GM12878 (cell line): ENCODE measurements at regions not wholly inside any gene's neighbourhood (a gene's known extent, or its start where the extent isn't known, plus 50 kb on each side); places are given as distances from the start of the nearest gene placed in this dataset.

Experiments
- CTCF ChIP-seq, 3 experiments: IDR thresholded peaks in 2 of 3; conservative IDR thresholded peaks in 1 of 3; 2 replicates each; pipeline ENCODE4 v1.5.1; 2011; ENCODE audit warnings: low read depth in 3 of 3, low read length in 3 of 3, mild to moderate bottlenecking in 3 of 3, control low read depth in 2 of 3, moderate library complexity in 2 of 3, inconsistent platforms in 1 of 3, mixed read lengths in 1 of 3; ENCODE audit not compliant: control insufficient read depth in 2 of 3, insufficient read depth in 1 of 3; ENCODE audit errors: extremely low read depth in 1 of 3
- IKZF1 ChIP-seq: fragments of 450-650 bp; conservative IDR thresholded peaks from 2 replicates; pipeline ENCODE4 v1.6.1; 2017; ENCODE audit warnings: antibody characterized with exemption, mild to moderate bottlenecking
- LARP7 ChIP-seq: fragments of 450-650 bp; IDR thresholded peaks from 2 replicates; pipeline ENCODE4 v1.6.1; 2017; ENCODE audit warnings: mild to moderate bottlenecking
- POLR2AphosphoS2 ChIP-seq: IDR thresholded peaks from 2 replicates; pipeline ENCODE4 v1.6.1; 2011; ENCODE audit warnings: low read depth, mild to moderate bottlenecking, low read length, improper control_type of control experiment, moderate library complexity
- RAD21 ChIP-seq: IDR thresholded peaks from 2 replicates; pipeline ENCODE4 v1.6.1; 2011; ENCODE audit warnings: mild to moderate bottlenecking, low read depth, low read length, moderate library complexity; ENCODE audit not compliant: insufficient read depth
- RAD51 ChIP-seq: fragments of 450-650 bp; IDR thresholded peaks from 2 replicates; pipeline ENCODE4 v1.6.1; 2016; ENCODE audit warnings: moderate library complexity, mild to moderate bottlenecking, inconsistent platforms
- SIN3A ChIP-seq: IDR thresholded peaks from 2 replicates; pipeline ENCODE4 v1.6.1; 2012; ENCODE audit warnings: low read depth, low read length, improper control_type of control experiment
- TAF1 ChIP-seq: IDR thresholded peaks from 2 replicates; pipeline ENCODE4 v1.6.1; 2011; ENCODE audit warnings: mild to moderate bottlenecking, low read depth, low read length, borderline replicate concordance
- TCF12 ChIP-seq: IDR thresholded peaks from 2 replicates; pipeline ENCODE4 v1.6.1; 2011; ENCODE audit warnings: low read depth, mild to moderate bottlenecking, low read length
- USF2 ChIP-seq: IDR thresholded peaks from 2 replicates; pipeline ENCODE4 v1.6.1; 2011; ENCODE audit warnings: low read depth, low read length, improper control_type of control experiment, borderline replicate concordance
- ZBED1 ChIP-seq: IDR thresholded peaks from 2 replicates; pipeline ENCODE4 v1.6.1; 2016; ENCODE audit warnings: borderline replicate concordance
- TF ChIP-seq, protein P1 (sequence below): fragments of 150-350 bp; IDR thresholded peaks from 2 replicates; pipeline ENCODE4 v1.6.1; 2016; ENCODE audit warnings: low read depth, low read length

- TF ChIP-seq SIN3A (no peak), CTCF (IDR thresholded peaks at IDR 0.05 in 2 of 3, conservative IDR thresholded peaks at IDR 0.05 in 1 of 3; ENCODE audit: control insufficient read depth in 2 of 3, extremely low read depth in 1 of 3, insufficient read depth in 1 of 3, low read depth in 3 of 3, low read length in 3 of 3) (no peak), POLR2AphosphoS2 (no peak), IKZF1 (no peak), RAD21 (no peak), USF2 (no peak), TAF1 (no peak), LARP7 (no peak), RAD51 (no peak), ZBED1 (no peak), TCF12 (no peak)
- TF ChIP-seq, protein P1, sequence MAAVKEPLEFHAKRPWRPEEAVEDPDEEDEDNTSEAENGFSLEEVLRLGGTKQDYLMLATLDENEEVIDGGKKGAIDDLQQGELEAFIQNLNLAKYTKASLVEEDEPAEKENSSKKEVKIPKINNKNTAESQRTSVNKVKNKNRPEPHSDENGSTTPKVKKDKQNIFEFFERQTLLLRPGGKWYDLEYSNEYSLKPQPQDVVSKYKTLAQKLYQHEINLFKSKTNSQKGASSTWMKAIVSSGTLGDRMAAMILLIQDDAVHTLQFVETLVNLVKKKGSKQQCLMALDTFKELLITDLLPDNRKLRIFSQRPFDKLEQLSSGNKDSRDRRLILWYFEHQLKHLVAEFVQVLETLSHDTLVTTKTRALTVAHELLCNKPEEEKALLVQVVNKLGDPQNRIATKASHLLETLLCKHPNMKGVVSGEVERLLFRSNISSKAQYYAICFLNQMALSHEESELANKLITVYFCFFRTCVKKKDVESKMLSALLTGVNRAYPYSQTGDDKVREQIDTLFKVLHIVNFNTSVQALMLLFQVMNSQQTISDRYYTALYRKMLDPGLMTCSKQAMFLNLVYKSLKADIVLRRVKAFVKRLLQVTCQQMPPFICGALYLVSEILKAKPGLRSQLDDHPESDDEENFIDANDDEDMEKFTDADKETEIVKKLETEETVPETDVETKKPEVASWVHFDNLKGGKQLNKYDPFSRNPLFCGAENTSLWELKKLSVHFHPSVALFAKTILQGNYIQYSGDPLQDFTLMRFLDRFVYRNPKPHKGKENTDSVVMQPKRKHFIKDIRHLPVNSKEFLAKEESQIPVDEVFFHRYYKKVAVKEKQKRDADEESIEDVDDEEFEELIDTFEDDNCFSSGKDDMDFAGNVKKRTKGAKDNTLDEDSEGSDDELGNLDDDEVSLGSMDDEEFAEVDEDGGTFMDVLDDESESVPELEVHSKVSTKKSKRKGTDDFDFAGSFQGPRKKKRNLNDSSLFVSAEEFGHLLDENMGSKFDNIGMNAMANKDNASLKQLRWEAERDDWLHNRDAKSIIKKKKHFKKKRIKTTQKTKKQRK: no peak
Measured at GRCh38 chr14:101380512-101380911, 180.8 kb upstream of the DIO3 start.
